M059J (cell line): ENCODE measurements at regions not wholly inside any gene's neighbourhood (a gene's known extent, or its start where the extent isn't known, plus 50 kb on each side); places are given as distances from the start of the nearest gene placed in this dataset.
A peak's percentile ranks its signal among the peaks of the same experiment; 100 is the strongest.
"Not testable (repeated sequence)": the region's sequence is repeated elsewhere in the genome, so short reads cannot be mapped to it uniquely, and the experiment has no call there.

ENCODE experiments used
- DNase-seq: peaks from one replicate; pipeline ENCODE4 v3.0.0-alpha.2; 2012; ENCODE audit warnings: low read depth

DNA sequence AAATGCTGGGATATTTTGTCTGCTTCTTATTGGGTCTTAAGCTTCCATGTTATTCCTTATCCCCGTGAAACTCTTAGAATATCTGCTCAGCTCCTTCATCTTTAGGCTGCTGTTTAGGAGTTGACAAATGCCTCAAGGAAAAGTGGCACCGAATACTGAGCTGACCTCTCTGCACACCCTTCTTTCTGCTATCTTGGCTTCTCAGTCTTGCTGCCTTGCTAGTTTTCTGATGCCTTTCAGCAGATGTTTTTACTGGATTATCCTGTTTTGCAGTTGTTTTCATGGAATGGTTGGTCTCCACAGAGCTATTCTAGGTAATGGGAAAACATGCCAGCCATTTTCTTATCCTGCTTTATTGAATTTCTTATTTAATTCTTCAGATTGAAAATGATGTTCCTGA, 86.3 kb downstream of the GYPE start:
- no peak for DNase-seq

DNA sequence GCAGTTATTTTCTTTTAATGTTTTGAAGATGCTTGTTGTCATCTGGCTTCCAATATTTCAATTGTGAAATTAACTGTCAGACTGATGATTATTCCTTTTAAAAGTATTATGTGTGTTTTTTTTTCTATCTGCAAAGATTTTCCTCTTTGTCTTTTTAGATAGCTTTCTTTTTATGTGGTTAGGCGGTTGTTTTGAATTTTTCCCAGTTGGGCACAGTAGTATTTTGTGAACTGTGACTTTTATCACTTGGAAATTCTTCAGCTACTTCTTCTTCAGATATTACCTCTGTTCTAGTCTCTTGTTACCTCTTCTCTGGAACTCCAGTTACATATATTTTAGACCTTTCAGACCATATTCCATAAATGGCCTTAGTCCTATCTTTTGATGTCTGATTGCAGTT, 87.5 kb downstream of the GYPE start:
- DNase-seq = not testable (repeated sequence)

DNA sequence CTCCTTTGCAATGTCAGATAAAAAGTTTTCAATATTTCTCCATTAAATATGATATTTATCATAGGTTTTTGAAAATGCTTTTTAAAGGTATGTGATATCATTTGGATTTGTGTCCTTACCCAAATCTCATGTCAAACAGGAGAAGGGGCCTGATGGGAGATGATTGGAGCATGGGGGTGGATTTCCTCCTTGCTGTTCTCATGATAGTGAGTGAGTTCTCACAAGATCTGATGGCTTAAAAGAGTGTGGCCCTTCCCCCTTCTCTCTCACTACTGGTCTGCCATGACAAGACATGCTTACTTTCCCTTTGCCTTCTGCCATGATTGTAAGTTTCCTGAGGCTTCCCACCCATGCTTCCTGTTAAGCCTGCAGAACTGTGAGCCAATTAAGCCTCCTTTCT, 90.0 kb downstream of the GYPE start:
- not testable (repeated sequence) for DNase-seq

- DNase-seq = not testable (repeated sequence)
Observed at GRCh38 chr4:143813431-143814154, 91.8 kb downstream of the GYPE start.

GRCh38 chr4:143791693-143792092, 91.2 kb upstream of the FREM3 start:
- not testable (repeated sequence) for DNase-seq

GRCh38 chr4:143790425-143790824, 90.0 kb upstream of the FREM3 start:
- DNase-seq = not testable (repeated sequence)

DNA sequence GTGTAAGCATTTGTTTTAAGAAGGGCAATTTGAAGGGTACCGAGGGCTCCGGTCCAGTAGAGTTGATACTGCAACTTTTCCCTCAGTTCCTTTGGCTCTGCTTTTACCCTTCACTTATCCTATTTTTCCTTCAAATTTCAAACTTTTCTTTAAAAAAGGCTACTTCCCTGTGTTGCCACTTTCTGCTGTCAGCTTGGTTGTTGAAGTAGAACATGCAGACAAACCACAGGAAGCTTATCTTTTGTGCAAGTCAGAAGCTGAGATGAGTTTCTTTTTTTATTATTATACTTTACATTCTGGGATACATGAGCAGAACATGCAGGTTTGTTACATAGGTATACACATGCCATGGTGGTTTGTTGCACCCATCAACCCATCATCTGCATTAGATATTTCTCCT, 89.1 kb upstream of the FREM3 start:
- DNase-seq = not testable (repeated sequence)

GRCh38 chr4:143784567-143784966, 84.1 kb upstream of the FREM3 start:
- DNase-seq = no peak

GRCh38 chr4:143782521-143782920, 82.0 kb upstream of the FREM3 start:
- DNase-seq = peak; percentile 20

GRCh38 chr4:143773998-143774895, 73.8 kb upstream of the FREM3 start:
- peak; percentile 36 for DNase-seq

GRCh38 chr4:143771269-143771668, 70.8 kb upstream of the FREM3 start:
- DNase-seq = peak; percentile 14

- peak; percentile 80 for DNase-seq
Observed at GRCh38 chr4:143768007-143768591, 67.6 kb upstream of the FREM3 start.

GRCh38 chr4:143763587-143763986, 63.1 kb upstream of the FREM3 start:
- no peak for DNase-seq

DNA sequence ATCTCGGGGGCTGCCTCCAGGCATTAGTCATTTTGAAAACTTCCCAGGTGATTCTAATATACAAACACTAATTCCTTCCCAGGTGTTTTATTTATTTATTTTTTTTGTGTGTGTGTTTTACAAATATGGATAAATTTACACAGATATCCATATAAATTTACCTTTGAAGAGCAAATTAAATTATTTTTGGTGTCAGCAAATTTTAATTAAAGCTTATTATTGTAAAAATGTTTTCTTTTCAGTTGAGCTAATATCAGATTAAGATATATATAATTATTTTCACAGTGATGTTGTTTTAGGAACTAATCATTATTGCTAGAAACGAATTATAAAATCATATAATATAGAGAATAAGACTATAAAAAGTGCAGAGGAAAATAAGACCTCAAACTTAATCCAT, 62.0 kb upstream of the FREM3 start:
- DNase-seq = no peak
